ENCODE measurements at regions not wholly inside any gene's neighbourhood (a gene's known extent, or its start where the extent isn't known, plus 50 kb on each side); places are given as distances from the start of the nearest gene placed in this dataset.

- no peak for TF ChIP-seq POLR2AphosphoS5 (IDR thresholded peaks at IDR 0.05; ENCODE audit: low read depth, low read length)
- TF ChIP-seq SPI1 (IDR thresholded peaks at IDR 0.05; ENCODE audit: low read depth, low read length) = no peak
- TF ChIP-seq TAF1 (IDR thresholded peaks at IDR 0.05; ENCODE audit: low read depth, low read length) = no peak
- no peak for TF ChIP-seq POLR2A (IDR thresholded peaks at IDR 0.05; ENCODE audit: low read depth, low read length)
- TF ChIP-seq PAX5 (IDR thresholded peaks at IDR 0.05; ENCODE audit: insufficient read depth, low read length, severe bottlenecking) = no peak
- no peak for TF ChIP-seq POU2F2 (IDR thresholded peaks at IDR 0.05; ENCODE audit: low read depth, low read length)
Observed at GRCh38 chr14:53365486-53366130, 212.5 kb upstream of the DDHD1 start.
